Peyer's patch (tissue), 4 donors: ENCODE measurements at regions not wholly inside any gene's neighbourhood (a gene's known extent, or its start where the extent isn't known, plus 50 kb on each side); places are given as distances from the start of the nearest gene placed in this dataset.

Experiments used
- DNase-seq, 3 donors: peaks; one replicate each; pipeline ENCODE4 v3.0.0-alpha.2; 2017 to 2019
- H3K27ac ChIP-seq, 4 donors: fragments of 200-600 bp; sonication (generic); one replicate each; pipeline ENCODE4 v1.5.1; 2016 to 2019
- H3K27me3 ChIP-seq, 2 donors: fragments of 200-600 bp; sonication (generic); one replicate each; pipeline ENCODE4 v1.5.1; 2019
- H3K36me3 ChIP-seq, 3 donors: fragments of 200-600 bp; sonication (generic); one replicate each; pipeline ENCODE4 v1.5.1; 2016 to 2019
- H3K4me1 ChIP-seq, 4 donors: fragments of 200-600 bp; sonication (generic); one replicate each; pipeline ENCODE4 v1.5.1; 2016 to 2019
- H3K4me3 ChIP-seq, 4 donors: fragments of 200-600 bp; sonication (generic); 1 replicate in 3 of 4; 2 replicates in 1 of 4; pipeline ENCODE4 v1.5.1; 2016 to 2019; ENCODE audit warnings: mild to moderate bottlenecking in 1 of 4
- H3K9me3 ChIP-seq, 4 donors: fragments of 200-600 bp; sonication (generic); one replicate each; pipeline ENCODE4 v1.5.1; 2016 to 2019; ENCODE audit warnings: mild to moderate bottlenecking in 1 of 4
- CTCF ChIP-seq, 6 experiments: fragments of 450-650 bp in 4 of 6; fragments of 200-600 bp in 2 of 6; sonication (generic) in 1 of 6; IDR thresholded peaks; one replicate each; pipeline ENCODE4 v1.5.1; 2017 to 2019; ENCODE audit warnings: antibody characterized with exemption in 6 of 6, mild to moderate bottlenecking in 3 of 6, moderate library complexity in 1 of 6
- POLR2A ChIP-seq, 2 donors: fragments of 450-650 bp; IDR thresholded peaks; one replicate each; pipeline ENCODE4 v1.5.1; 2017; ENCODE audit warnings: antibody characterized with exemption in 2 of 2, mild to moderate bottlenecking in 2 of 2, moderate library complexity in 2 of 2

- no peak for TF ChIP-seq POLR2A (IDR thresholded peaks at IDR 0.05)
- no peak for TF ChIP-seq CTCF (IDR thresholded peaks at IDR 0.05)
- Histone ChIP-seq H3K4me3 (no peak overlapping the region), H3K36me3 (no peaks in the 10 kb centered on the region), H3K4me1 (no peaks in the 10 kb centered on the region), H3K27ac (no peak overlapping the region), H3K27me3 (no peaks in the 10 kb centered on the region), H3K9me3 (no peaks in the 10 kb centered on the region)
- DNase-seq, result no peak
These were observed 292.4 kb downstream of the PTBP2 start for GRCh38 chr1:97013941-97014340.

- TF ChIP-seq POLR2A (IDR thresholded peaks at IDR 0.05) (no peak), CTCF (IDR thresholded peaks at IDR 0.05) (no peak)
These were observed 292.8 kb downstream of the PTBP2 start for GRCh38 chr1:97014426-97014825.

GRCh38 chr1:97017895-97018294 is 296.3 kb downstream of the PTBP2 start:
- Histone ChIP-seq H3K27ac (no peak overlapping the region), H3K4me1 (no peaks in the 10 kb centered on the region), H3K36me3 (no peaks in the 10 kb centered on the region), H3K27me3 (no peaks in the 10 kb centered on the region), H3K9me3 (no peaks in the 10 kb centered on the region), H3K4me3 (no peak overlapping the region)
- TF ChIP-seq POLR2A (IDR thresholded peaks at IDR 0.05), result no peak
- no peak for TF ChIP-seq CTCF (IDR thresholded peaks at IDR 0.05)
- DNase-seq, result no peak

More at GRCh38 chr1:97014426-97014825, 292.8 kb downstream of the PTBP2 start:
- Histone ChIP-seq H3K27ac (no peak overlapping the region), H3K4me3 (no peak overlapping the region), H3K27me3 (no peaks in the 10 kb centered on the region), H3K9me3 (no peaks in the 10 kb centered on the region), H3K4me1 (no peaks in the 10 kb centered on the region), H3K36me3 (no peaks in the 10 kb centered on the region)
- DNase-seq, result no peak
